GM12872 (cell line): ENCODE measurements at regions not wholly inside any gene's neighbourhood (a gene's known extent, or its start where the extent isn't known, plus 50 kb on each side); places are given as distances from the start of the nearest gene placed in this dataset.

Source experiments
- CTCF ChIP-seq: IDR thresholded peaks from 3 replicates; pipeline ENCODE4 v1.5.1; 2011; ENCODE audit warnings: low read depth, mild to moderate bottlenecking, low read length, moderate library complexity; ENCODE audit not compliant: insufficient read depth

- no peak for TF ChIP-seq CTCF
Measured at GRCh38 chr6:156630613-156631302, 146.4 kb upstream of the ARID1B start.

DNA sequence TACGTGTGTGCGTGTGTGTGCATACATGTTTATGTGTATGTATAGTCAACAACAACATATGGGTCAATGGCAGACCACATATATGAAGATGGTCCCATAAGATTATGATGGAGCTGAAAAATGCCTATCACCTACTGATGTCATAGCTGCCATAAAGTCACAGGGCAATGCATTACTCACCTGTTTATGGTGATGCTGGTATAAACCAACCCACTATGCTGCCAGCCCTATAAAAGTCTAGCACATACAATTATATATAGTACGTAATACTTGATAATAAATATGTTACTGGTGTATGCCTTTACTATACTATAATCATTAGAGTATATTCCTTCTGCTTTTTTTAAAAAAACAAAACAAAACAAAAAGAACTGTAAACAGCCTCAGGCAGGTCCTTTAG is 148.4 kb upstream of the ARID1B start:
- no peak for TF ChIP-seq CTCF

DNA sequence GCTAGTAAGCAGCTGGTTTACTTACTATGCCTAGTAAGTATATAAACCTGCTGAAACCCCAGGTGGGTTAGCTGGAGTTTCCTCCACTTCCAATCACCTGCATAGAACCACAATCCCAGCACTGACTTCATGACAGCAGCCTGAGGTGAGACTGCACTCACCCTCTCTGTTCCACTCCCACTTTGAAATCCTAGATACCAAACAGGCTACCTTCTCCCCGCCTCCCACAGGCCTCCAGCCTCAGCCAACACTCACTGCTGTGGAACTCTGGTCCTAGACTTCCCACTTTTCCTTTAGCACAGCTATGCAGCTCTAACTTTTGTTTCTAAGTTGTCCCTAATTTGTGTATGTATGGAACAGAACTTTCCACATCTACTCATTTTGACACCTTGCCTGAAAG is 149.7 kb upstream of the ARID1B start:
- no peak for TF ChIP-seq CTCF

- no peak for TF ChIP-seq CTCF
Measured at GRCh38 chr6:156622185-156622584, 155.0 kb upstream of the ARID1B start.

DNA sequence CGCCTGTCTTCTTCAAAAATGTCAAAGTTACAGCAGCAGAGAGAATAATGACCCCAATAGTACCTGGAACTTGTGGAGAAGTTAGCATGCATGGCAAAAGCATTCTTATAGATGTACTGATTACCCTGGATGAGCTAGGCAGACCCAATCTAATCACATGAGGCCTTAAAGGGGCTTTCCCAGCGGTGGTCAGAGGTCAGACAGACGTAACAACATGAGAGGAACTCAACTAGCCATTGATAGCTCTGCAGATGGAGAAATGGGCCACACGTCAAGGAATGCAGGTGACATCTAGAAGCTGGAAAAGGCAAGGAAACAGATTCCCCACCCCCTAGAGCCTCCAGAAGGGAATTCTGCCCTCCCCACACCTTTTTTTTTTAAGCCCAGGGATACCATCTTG is 156.8 kb upstream of the ARID1B start:
- TF ChIP-seq CTCF = no peak

GRCh38 chr6:156618600-156619205 is 158.5 kb upstream of the ARID1B start:
- peak; percentile 28; the same call in 1 of the 3 replicates for TF ChIP-seq CTCF

- TF ChIP-seq CTCF = no peak
Measured at GRCh38 chr6:156617941-156618340, 159.2 kb upstream of the ARID1B start.
